ENCODE measurements at regions not wholly inside any gene's neighbourhood (a gene's known extent, or its start where the extent isn't known, plus 50 kb on each side); places are given as distances from the start of the nearest gene placed in this dataset.
"Not testable (repeated sequence)": the region's sequence is repeated elsewhere in the genome, so short reads cannot be mapped to it uniquely, and the experiment has no call there.

- DNase-seq (ENCODE audit: low spot score) = peak; percentile 42
Measured at GRCh38 chr12:67716817-67717216, 68.3 kb downstream of the DYRK2 start.

- DNase-seq (ENCODE audit: low spot score) = not testable (repeated sequence)
Measured at GRCh38 chr12:67719303-67719702, 70.8 kb downstream of the DYRK2 start.

GRCh38 chr12:67720351-67720856 lies 71.9 kb downstream of the DYRK2 start:
- DNase-seq (ENCODE audit: low spot score) = peak; percentile 79

- DNase-seq (ENCODE audit: low spot score) = peak; percentile 47
Measured at GRCh38 chr12:67721248-67721647, 72.7 kb downstream of the DYRK2 start.

GRCh38 chr12:67722296-67722695 lies 73.8 kb downstream of the DYRK2 start:
- DNase-seq (ENCODE audit: low spot score) = no peak

DNA sequence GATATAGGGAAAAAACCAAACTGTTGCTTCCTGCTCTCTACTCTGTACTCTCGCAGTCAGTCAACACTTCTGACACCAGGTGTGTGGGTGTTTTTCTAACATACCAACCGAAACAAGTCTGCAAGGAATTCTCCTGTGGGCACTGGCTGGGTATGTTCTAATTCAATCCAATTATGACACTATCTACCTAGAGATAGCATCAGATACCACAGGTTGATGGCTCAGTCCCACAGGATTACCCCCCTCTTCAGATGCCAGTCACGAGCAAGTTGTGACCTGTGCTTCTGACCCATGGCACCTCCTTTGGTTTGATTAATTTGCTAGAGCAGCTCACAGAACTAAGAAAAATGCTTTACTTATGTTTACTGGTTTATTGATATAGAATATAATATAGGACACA lies 78.3 kb downstream of the DYRK2 start:
- DNase-seq (ENCODE audit: low spot score) = no peak

DNA sequence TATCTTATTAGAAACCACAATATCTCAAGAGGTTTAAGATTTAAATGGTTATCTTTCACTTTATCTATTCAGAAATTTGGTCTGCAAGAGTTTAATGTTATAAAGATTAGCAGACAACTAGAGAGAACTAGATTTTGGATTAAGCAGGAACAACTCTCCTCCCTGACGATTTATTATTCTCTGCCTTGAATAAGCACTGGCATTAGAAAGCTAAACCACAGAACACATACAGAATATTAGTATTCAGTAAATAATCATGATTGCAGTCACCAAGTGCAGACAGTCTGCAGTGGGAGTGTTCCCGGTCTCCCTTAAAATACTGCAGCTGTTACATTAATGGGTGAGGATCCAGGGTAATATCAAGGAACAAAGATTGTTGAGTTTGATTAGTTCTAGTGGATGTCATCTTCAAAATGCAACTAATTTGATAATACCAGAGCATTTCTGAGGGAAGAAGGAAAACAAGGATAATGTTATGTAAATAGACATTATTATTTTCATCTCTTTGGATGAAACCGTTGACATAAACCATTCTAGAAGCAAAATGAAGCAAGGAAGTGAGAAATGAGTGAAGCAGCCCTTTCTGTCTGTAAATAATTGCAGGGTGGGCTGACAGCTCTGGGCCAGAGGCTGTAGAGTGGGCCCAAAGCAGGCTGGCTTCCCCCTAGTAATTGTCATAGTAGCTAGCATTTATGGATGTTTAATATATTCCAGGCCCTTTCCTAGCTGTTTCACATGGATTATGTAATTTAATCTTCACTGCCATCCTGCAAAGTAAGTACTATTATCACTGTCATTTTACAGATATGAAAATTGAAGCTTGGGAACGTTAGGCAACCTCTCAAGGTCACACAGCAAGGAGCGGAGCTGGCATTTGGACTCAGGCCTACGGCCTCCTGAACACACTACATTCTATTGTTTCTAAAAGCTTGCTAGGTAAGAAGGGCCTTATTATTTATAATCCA lies 79.4 kb downstream of the DYRK2 start:
- DNase-seq (ENCODE audit: low spot score) = peak; percentile 58

GRCh38 chr12:67732857-67733256 lies 84.3 kb downstream of the DYRK2 start:
- DNase-seq (ENCODE audit: low spot score) = no peak

- DNase-seq (ENCODE audit: low spot score) = no peak
Measured at GRCh38 chr12:67735868-67736267, 87.3 kb downstream of the DYRK2 start.

DNA sequence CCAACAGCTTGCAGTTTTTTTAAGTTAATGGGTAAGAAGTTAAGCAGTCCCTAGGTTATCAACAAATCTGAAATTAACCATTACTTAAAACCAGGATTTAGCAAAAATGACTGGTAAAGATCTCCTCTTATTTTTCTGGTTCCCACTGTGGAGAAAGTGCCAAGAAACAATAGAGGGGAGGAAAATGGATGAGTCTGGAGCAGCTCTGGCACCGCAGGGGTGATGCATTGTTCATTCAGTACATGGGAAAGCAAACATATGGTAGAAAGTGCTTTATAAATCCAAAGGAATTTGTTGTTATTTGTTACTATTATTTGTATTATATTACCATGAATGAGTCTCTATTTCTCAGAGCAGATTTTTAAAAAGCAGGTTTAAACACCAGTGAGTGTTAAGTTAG lies 92.2 kb downstream of the DYRK2 start:
- no peak for DNase-seq (ENCODE audit: low spot score)

- DNase-seq (ENCODE audit: low spot score) = no peak
Measured at GRCh38 chr12:67741270-67741669, 92.7 kb downstream of the DYRK2 start.

DNA sequence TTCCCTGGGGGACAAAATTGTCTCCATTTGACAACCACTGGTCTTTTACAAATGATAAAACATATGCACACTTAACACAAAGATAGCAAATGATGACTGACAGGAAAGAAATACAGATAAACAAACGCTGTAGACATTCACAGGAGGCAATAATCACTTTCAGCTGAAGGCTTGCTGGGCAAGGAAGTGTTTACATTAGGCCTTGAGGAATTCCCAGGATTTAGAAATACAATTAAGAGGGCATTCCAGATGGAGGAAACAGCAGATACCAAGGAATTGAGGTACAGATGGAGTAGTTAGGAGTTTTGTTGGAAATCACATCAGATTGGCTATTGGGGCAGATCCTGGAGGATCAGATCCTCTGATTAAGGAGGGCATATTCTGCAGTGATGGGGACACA lies 93.9 kb downstream of the DYRK2 start:
- no peak for DNase-seq (ENCODE audit: low spot score)

- no peak for DNase-seq (ENCODE audit: low spot score)
Measured at GRCh38 chr12:67747869-67748742, 99.6 kb downstream of the DYRK2 start.

DNA sequence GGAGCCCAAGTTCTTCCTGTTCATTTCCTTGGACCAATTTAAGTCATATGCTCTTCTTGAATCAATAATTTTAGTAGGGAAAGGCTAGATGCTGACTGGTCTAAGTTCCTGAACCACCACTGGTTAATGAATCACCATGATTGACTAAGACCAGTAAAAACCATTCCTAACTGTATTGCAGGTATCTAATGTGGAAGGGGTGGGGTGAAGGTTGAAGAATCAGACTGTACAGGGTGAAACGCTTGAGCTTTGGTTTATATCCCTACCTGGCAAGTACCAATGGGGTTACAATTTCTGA lies 100.1 kb downstream of the DYRK2 start:
- no peak for DNase-seq (ENCODE audit: low spot score)

GRCh38 chr12:67750513-67751183 lies 102.1 kb downstream of the DYRK2 start:
- no peak for DNase-seq (ENCODE audit: low spot score)

- peak; percentile 97 for DNase-seq (ENCODE audit: low spot score)
Measured at GRCh38 chr12:67751381-67751928, 102.9 kb downstream of the DYRK2 start.

GRCh38 chr12:67752226-67752732 lies 103.7 kb downstream of the DYRK2 start:
- no peak for DNase-seq (ENCODE audit: low spot score)

DNA sequence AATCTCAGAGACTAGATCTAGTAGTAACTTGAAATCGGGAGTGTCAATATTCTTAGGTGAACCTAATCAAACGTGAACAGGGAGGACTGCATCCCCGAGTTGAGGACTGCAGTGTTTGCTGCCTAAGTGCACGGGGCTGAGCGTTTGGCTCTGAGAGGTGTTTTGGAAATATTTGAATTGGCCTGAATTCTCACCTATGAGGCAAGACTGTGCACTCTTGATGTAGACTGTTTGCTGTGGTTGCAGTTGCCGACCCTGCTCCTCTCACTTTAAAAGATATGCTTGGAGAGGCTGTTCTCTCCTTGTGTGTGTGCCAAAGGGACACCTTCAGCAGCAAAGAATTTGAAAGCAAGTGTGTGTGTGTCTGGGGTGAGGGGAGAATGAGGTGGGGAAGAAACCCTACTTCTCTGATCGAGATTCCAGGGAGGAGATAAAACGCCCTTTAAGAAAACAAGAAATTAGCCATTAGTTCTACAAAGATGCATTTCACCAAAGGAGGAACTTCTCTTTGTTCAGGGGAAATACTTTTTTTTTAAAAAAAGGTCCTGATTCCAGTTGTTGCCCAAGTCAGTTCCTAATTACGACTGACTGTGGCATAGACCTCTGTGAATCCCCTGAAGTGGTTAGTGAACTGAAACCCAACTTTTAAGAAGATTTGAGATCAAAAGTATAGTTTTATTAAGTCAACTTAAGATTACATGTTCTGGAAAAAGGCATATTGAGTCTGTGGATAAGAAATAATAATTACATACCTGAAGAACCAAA lies 106.6 kb downstream of the DYRK2 start:
- DNase-seq (ENCODE audit: low spot score) = no peak

- DNase-seq (ENCODE audit: low spot score) = no peak
Measured at GRCh38 chr12:67757651-67758050, 109.1 kb downstream of the DYRK2 start.

DNA sequence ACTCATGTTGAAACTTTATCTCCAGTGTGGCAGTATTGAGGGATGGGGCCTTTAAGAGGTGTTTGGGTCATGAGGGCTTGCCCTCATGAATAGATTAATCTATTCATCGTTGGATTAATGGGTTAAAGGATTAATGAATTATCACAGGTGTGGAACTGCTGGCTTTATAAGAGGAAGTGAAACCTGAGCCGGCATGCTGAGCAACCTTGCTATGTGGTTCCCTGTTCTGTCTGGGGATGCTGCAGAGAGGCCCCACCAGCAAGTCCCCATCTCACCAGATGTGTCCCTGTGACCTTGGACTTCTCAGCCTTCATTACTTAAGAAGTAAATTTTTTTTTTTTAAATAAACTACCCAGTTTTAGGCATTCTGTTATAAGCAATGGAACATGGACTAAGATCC lies 109.6 kb downstream of the DYRK2 start:
- no peak for DNase-seq (ENCODE audit: low spot score)

DNA sequence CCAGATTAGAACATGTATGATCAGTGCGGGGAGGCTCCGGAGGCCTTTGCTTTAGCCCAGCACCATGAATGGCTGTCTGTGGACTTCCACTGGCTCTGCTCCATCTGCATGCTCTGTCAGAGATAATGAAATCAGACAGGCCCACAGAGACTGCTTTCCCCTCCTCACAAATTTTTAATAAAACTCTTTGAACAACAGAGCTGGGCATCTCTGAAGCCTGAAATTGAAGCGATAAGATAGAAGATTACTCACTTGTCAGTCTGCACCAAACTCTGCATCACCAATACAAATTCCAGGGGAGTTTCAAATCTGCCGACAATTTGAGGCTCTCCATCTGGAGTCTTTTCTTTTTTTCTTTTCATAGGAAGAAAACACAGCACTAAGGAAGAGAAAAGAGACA lies 110.0 kb downstream of the DYRK2 start:
- DNase-seq (ENCODE audit: low spot score) = peak; percentile 77

All from umbilical cord (tissue), 1 donor.